ENCODE measurements at regions not wholly inside any gene's neighbourhood (a gene's known extent, or its start where the extent isn't known, plus 50 kb on each side); places are given as distances from the start of the nearest gene placed in this dataset.

- no peak for DNase-seq
Observed at GRCh38 chr4:79078339-79078738, 139.1 kb upstream of the PAQR3 start.

- no peak for DNase-seq
Observed at GRCh38 chr4:79074040-79074439, 134.8 kb upstream of the PAQR3 start.

GRCh38 chr4:79073471-79073870 is 134.2 kb upstream of the PAQR3 start:
- DNase-seq = no peak

- DNase-seq = no peak
Observed at GRCh38 chr4:79065262-79065661, 126.0 kb upstream of the PAQR3 start.

- DNase-seq = no peak
Observed at GRCh38 chr4:79064806-79065205, 125.6 kb upstream of the PAQR3 start.

- no peak for DNase-seq
Observed at GRCh38 chr4:79059631-79060399, 120.6 kb upstream of the PAQR3 start.

- no peak for DNase-seq
Observed at GRCh38 chr4:79057772-79058171, 118.5 kb upstream of the PAQR3 start.

- DNase-seq = no peak
Observed at GRCh38 chr4:79053754-79054153, 114.5 kb upstream of the PAQR3 start.

GRCh38 chr4:79050541-79050880 is 111.3 kb upstream of the PAQR3 start:
- peak; percentile 63 for DNase-seq

- DNase-seq = peak; percentile 29
Observed at GRCh38 chr4:79049840-79050540, 110.8 kb upstream of the PAQR3 start.

GRCh38 chr4:79048878-79049277 is 109.6 kb upstream of the PAQR3 start:
- DNase-seq = no peak

GRCh38 chr4:79047316-79047715 is 108.1 kb upstream of the PAQR3 start:
- no peak for DNase-seq

- DNase-seq = no peak
Observed at GRCh38 chr4:79046016-79046592, 106.9 kb upstream of the PAQR3 start.

- DNase-seq = no peak
Observed at GRCh38 chr4:79044141-79044659, 105.0 kb upstream of the PAQR3 start.

GRCh38 chr4:79043138-79043537 is 103.9 kb upstream of the PAQR3 start:
- DNase-seq = no peak

- peak; percentile 21 for DNase-seq
Observed at GRCh38 chr4:79042079-79042674, 102.9 kb upstream of the PAQR3 start.

- DNase-seq = no peak
Observed at GRCh38 chr4:79034544-79034943, 95.3 kb upstream of the PAQR3 start.

- DNase-seq = no peak
Observed at GRCh38 chr4:79030973-79031372, 91.7 kb upstream of the PAQR3 start.

GRCh38 chr4:79027656-79028055 is 88.4 kb upstream of the PAQR3 start:
- no peak for DNase-seq

GRCh38 chr4:79025170-79025569 is 85.9 kb upstream of the PAQR3 start:
- no peak for DNase-seq

- no peak for DNase-seq
Observed at GRCh38 chr4:79023799-79024770, 84.8 kb upstream of the PAQR3 start.

- no peak for DNase-seq
Observed at GRCh38 chr4:79022529-79022928, 83.3 kb upstream of the PAQR3 start.
